GM21381 (cell line): ENCODE measurements at regions not wholly inside any gene's neighbourhood (a gene's known extent, or its start where the extent isn't known, plus 50 kb on each side); places are given as distances from the start of the nearest gene placed in this dataset.

Source experiments
- ATAC-seq: cut with Tn5 transposase; IDR thresholded peaks from one replicate; pipeline ENCODE4 v1.9.1; 2021; ENCODE audit warnings: mild to moderate bottlenecking, moderate library complexity; ENCODE audit not compliant: unreplicated experiment

DNA sequence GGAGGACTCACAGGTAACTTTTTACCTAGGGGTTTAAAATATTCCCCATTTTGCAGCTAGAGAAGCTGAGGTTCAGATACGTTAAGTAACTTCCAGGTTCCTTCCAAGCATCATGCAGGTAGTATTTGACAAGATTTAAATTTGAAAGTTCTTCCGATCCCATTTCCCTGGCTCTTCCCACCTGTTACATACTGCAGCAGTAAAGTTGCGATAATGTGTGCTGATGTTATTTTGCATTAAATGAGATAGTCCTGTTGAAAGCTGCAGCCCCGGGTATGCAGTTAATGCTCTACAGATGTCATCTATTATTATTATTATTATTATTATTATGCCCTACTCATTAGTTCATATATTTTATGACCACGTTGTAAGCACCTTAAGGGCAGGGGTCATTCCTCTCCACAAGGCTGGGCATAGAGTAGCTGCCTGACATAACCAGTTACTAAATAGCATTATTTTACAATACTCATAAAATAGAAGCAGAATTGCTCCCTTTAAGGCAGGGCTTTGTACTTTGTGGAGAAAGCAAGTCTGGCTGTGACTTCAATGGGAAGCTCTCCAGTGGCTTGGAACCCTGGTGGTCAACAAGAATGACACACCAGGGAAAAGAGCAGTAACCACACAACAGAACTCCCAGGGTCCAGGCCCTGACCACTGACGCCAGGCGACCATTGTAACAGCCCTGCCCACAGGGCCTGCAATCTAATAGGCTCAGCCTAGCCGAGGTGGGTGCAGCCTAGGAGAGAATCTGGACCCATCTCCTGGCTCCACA is 90.8 kb upstream of the CALM2 start:
- no peak for ATAC-seq

- ATAC-seq = no peak
Measured at GRCh38 chr2:47265751-47266231, 89.5 kb upstream of the CALM2 start.

GRCh38 chr2:47265158-47265557 is 88.8 kb upstream of the CALM2 start:
- ATAC-seq = no peak

DNA sequence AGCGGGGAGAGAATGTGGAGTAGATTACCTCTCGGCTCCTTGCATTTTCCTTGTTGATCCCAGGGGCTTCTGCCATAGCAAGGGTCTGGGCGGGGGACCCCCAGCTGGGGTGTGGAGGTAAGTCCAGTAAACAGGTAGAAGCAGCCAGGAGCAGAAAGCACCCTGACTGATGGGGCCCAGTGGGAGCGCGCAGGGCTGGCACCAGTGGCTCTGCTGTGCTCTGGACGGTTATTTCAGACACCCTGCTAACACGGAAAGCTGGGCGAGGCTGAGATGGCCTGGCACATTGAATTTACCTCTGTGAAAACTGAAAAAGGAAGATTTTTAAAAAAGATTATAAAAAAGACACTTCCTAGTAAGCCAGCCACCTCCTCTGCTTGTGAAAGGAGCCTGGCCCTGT is 88.4 kb upstream of the CALM2 start:
- no peak for ATAC-seq

GRCh38 chr2:47264143-47264542 is 87.8 kb upstream of the CALM2 start:
- ATAC-seq = no peak

- no peak for ATAC-seq
Measured at GRCh38 chr2:47262657-47263056, 86.3 kb upstream of the CALM2 start.

DNA sequence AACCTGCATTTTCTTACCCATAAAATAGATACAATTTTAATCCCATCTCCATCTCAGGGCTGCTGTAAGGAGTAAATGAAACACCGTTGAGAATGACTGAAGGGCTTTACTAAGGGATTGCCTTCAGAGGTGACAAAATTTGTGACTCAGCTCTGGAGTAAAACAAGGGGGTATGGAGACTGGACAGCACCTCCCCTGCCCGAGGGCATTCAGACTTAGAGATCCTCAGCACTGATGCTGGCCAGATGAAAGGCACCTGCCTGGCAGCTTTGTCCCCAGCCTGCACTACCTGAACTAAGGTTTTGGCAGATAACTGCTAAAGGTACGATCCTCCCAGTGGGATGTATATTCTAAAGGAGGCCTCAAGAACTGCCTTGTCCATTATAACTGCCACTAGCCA is 84.7 kb upstream of the CALM2 start:
- no peak for ATAC-seq

GRCh38 chr2:47259829-47260228 is 83.5 kb upstream of the CALM2 start:
- ATAC-seq = no peak

- no peak for ATAC-seq
Measured at GRCh38 chr2:47257946-47258348, 81.6 kb upstream of the CALM2 start.

GRCh38 chr2:47256416-47257087 is 80.2 kb upstream of the CALM2 start:
- ATAC-seq = no peak

- ATAC-seq = no peak
Measured at GRCh38 chr2:47255794-47256193, 79.5 kb upstream of the CALM2 start.

DNA sequence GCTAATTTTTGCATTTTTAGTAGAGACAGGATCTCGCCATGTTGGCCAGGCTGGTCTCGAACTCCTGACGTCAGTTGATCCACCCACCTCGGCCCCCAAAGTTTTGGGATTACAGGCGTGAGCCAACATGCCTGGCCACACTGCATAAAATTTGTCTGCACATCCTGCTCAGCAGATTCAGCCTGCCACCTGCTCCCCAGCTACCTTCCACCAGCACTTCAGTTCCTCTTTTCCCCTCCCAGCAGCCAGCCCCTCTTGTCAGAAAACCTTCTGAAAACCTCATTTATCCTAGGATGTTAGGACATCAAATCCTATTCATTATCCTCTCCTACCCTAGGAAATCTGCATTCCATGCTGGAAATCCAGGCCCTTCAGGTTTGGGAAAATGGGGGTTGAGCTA is 78.2 kb upstream of the CALM2 start:
- ATAC-seq = no peak

GRCh38 chr2:47253447-47253846 is 77.1 kb upstream of the CALM2 start:
- no peak for ATAC-seq

GRCh38 chr2:47251404-47251675 is 75.0 kb upstream of the CALM2 start:
- no peak for ATAC-seq

- ATAC-seq = no peak
Measured at GRCh38 chr2:47250586-47251403, 74.5 kb upstream of the CALM2 start.

DNA sequence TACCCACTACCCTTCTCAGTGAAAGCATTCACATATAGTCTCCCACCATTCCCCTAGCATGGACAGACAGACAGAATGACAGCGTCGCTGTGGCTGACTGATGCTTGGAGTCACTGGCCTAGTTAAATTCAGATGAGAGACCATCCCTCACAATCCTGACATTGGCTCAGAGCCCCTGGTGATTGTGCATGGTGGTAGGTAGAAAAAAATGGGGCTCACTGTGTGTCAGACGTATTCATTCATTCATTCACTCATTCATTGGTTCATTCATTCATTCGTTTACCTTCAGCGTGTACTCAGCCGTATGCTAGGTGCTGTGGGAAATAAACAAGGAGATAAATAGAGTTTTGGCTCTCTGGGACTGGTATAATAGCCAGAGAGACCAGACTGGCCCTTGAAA is 73.6 kb upstream of the CALM2 start:
- no peak for ATAC-seq

GRCh38 chr2:47249157-47249900 is 73.0 kb upstream of the CALM2 start:
- ATAC-seq = no peak

DNA sequence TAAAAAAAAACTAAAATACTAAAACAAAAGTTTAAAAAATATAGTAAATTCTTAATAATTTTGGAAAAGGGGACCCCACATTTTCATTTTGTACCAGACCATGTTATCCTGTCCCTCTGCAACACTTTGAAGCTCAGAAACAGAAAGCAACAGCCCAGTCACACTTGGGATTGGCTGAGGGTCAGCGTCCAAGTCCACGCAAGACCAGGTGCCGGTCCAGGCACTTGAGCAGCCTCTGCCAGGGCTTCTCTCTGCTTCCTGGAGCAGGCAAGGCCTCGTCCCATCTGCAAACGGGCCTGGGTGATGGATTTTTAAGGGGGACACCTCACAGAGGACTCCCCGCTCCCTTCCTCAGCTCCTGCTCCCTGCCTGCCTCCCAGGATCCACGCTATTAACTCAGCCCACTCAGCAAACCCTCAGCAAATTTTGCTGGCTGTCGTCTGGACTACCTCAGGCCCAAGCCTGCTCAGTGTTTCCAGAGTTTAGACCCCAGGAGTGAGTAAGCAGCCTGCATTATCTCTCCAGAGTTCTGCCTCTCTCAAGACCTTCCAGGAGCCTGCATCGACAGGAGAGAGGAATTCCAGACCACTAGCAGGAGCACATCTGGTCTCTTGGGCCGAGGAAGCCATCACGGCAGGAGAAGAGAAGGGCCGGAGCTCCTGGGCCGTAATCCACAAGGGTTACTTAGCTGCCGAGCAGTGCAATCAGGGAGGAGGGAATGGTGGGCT is 67.4 kb upstream of the CALM2 start:
- ATAC-seq = no peak

GRCh38 chr2:47241715-47242114 is 65.4 kb upstream of the CALM2 start:
- ATAC-seq = no peak

GRCh38 chr2:47239119-47239969 is 63.0 kb upstream of the CALM2 start:
- no peak for ATAC-seq
